ENCODE measurements at regions not wholly inside any gene's neighbourhood (a gene's known extent, or its start where the extent isn't known, plus 50 kb on each side); places are given as distances from the start of the nearest gene placed in this dataset.
"Not testable (repeated sequence)": the region's sequence is repeated elsewhere in the genome, so short reads cannot be mapped to it uniquely, and the experiment has no call there.

DNA sequence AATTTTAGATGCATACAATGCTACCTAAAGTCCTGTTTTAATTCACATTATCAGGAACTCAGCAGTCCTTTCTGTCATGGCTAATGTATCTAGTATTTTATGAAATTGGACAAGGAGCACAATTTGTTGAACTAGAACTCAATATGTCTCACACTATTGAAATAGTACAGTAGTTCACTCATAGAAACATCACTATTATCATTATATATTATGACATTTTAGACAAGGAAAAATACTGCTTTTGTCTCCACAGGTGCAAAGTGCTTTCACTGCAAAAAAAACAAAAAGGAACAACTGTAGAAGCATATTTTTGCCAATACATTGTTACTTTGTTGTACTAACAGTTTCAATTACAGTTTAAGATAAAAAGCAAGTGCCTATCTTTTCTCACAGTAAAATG, 419.2 kb upstream of the CDH19 start:
- DNase-seq: no peak

DNA sequence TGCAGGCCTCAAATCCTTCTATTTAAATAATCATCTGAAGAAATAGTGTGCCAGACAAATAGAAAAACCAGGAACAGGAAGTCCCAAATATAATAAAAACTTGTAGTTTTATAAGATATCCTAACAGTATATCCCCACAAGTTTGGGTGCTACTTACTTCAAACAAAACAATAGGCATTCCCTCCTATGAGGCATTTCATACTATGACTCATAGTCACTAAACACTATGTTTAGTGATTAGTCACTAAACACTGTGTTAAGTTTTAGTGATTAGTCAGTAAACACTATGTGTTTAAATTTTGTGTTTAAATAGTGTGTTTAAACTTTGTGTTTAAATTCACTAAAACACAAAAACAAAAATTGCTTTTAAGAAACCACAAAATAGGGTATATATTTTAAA, 407.0 kb upstream of the CDH19 start:
- DNase-seq: no peak

DNA sequence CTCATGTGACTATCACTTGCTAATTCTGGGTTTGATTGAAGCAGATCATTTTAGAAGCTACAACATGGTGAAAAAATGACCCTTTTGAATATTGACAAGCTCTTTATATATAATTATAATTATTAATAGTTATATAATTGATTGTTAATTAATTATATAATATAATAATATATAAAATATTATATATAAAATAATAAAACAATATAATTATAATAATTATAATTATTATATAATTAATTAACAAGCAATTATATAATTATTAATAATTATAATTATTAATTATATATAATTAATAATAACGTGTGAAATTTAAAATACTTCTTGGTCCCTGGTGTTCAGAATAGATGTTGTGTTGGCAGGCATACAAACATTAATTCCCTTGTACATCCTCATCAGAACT, 404.1 kb upstream of the CDH19 start:
- DNase-seq: no peak

DNA sequence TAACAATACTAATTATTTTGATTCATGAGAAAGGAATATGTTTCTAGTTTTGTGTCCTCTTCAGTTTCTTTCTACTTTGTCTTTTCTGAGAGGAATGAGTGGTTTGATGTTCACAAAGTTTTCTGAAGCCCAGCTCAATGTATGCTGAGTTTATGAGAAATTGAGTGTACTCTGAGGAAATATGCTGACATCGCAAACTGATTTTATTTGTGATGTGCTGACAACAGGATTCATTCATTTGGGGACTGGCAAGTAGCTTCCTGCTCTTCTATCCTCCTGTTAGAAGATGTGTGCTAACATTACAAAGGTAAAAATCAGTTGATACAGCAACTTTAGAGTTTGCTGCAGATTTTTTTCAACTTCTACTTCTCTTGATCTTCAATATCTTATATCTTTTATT, 403.2 kb upstream of the CDH19 start:
- no peak for DNase-seq

DNA sequence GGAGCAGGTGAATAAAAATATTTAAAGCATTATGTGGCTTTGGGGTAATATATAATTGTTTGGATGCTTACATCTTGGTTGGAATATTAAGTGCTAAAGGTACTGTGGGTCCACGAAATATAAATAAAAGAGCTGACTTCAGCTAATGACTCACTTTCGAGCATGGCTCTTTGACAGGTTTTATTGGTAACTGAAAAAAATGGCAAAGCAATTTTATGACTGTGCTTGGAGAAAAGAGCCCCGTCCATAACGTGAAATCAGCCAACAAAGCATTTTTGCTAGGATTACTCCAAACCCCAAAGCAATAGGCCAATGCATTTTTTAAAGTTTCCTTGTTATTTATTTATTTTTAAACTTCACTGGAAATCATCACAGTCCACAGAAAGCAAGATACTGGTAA, 397.2 kb upstream of the CDH19 start:
- DNase-seq: no peak

DNA sequence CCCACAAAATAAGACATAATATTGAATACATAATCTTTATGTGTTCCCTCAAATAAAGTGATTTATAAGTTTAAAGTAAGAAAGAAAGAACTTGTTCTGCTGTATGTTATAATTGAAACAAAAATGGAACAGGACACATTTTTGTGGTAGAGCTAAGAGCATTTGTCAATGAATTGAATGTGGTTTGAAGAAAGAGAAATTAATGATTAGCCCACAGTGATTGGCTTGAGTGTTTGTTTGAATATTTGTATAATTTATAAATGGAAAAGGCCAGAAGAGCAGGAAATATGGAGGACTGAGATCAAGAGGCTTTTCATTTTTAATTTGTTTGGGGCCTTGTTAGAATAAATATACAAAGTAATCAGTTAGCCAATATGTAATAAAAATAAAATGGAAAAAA, 395.1 kb upstream of the CDH19 start:
- DNase-seq: no peak

DNA sequence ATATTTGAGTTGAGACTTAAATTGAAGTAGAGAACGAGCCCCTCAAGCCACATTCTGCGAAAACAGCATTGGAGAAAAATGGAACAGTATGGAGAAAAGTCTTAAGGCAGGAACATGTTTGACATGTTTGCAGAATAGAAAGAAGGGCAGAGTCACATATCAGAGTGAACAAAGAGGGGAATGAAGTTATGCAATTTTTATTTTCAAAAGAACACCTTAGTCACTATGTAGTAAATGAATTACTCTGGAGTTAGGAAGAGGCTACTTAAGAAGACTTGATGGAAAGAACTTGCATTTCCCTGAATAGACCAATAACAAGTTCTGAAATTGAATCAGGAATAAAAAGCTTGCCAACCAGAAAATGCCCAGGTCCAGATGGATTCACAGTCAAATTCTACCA, 391.4 kb upstream of the CDH19 start:
- DNase-seq: no peak

DNA sequence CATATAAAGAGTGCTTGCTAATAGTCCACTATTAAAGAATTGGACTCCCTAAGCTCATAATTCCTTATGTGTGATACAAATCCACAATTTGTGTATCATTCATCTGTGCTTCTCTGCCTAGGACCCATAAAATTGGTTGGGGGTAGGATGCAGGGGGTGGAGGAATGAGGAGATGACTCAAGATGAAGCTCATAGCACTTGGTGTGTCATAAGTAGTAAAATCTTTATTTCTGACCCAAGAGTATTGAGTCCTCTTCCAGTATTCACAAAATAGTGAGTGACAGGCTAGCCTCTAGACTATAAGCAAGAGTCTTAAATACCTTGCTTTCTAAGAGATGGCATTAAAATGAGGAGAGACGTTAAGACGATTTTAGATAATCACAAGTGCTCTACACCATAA, 390.9 kb upstream of the CDH19 start:
- DNase-seq: no peak

DNA sequence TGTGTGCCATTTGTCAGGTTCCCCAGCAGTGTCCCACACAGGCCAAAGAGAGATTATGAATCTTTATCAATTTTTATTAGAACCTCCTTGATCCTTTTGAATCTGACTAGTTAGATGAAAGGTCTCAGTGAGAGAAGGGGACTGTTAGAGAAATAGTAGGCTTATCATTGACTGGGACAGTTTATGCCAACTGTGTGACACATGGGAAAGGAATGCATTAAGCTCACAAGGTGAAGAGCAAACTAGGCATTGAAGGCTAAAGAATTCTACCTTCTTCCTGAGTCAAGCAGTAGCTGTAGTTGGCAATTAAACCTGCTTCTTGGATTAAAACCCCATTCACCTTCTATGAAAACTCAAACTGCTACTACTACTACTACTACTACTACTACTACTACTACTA, 389.6 kb upstream of the CDH19 start:
- DNase-seq: no peak

DNA sequence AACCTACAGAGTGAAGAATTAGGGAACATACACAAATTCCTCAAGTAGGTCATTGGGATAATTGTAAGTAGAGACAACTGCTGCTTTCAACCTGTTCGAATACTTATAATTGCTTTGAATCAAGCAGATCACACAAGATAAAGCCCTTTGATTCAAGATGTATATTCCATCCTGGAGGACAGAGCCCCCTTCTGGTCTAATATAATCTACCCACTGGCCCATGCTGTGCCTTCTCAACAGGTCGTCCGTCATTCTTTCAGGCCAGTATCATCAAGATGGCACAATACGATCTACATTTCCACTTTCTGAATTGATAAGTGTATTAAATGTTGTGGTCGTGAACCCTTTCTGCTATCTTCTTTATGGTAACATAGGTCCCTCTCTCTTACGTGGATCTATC, 387.0 kb upstream of the CDH19 start:
- DNase-seq: no peak

DNA sequence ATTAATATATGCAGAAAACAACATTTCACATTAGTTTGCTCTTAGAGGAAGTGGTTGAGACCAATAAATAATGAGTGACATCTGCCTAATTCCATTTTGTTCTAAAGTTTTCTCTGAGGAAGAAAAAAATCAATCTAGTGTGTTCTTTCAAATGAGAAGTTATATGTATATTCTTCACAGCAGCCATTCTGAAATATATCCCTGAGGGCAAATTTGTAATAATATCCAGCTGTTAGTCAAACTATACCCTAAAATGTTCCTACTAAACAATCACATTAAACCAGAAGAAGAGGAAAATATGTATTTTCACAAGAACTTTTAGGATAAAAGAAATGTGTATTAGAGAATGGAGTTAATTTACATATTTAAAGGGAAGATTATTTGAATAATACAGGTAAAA, 375.1 kb upstream of the CDH19 start:
- no peak for DNase-seq

DNA sequence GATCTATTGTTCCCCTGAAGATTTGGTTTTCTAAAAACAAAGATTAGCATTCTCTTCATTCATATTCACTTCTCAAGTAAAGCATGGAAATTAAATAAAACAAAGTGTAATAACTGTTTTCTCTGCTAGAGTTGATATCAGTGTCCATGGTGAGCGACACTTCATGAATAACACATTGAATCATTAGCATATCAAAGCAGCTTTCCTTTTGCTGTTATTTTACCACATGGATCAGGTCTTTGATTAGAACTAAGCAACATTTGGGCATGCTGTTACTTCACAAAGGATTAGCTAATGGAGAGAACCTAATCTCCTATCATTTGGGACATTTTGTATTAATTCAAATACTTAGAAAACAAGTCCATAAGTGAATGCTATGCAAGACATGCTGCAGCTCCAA, 368.8 kb upstream of the CDH19 start:
- DNase-seq: peak in 1 of 58 donors; percentile 3

DNA sequence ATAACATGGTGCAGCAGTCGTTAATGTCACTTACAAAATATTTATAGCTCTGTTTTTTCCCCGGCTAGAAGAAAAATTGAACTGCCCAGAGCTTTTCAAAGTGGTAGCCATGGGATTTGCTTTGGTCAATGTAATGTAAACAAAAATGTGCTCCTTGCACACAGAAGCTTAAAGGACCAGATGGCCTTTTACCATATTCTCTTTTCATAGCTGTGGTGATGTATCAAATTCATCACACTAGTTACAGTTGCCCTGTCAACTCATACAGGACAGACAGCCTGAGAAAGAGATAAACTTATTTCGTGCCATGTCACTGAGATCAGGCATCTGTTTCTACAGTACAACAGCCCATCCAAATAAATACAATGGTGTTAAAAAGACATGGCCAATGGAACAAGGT, 368.1 kb upstream of the CDH19 start:
- DNase-seq: no peak

DNA sequence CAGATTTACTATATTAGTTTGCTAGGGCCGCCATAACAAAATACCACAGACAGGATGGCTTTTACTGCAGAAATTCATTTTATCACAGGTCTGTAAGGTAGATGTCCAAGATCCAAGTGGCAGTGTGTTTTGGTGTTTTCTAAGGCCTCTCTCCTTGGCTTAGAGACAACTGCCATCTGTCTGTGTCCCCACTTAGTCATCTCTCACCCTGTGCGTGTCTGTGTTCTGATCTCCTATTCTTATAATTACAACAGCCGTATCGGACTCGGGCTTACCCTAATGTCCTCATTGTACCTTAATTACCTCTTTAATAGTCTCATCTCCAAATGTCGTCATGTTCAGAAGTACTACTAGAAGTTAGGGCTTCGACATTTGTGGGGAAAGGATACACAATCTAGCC, 362.3 kb upstream of the CDH19 start:
- no peak for DNase-seq

DNA sequence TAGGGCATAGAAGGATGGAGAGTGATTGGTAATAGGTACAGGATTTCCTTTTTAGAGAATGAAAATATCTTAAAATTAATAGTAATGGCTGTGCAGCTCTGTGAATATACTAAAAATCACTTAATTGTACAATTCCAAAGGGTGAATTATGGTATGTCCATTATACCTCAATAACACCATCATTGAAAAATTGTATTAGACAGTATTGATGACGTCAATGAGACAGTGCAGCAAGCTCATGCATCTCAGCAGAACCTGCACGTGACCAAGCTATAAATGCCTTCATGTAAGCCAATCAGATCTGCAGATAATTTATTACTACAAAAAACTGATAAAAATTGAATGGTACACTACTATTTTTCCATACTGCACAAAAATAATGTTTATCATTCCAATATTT, 354.4 kb upstream of the CDH19 start:
- DNase-seq: no peak

DNA sequence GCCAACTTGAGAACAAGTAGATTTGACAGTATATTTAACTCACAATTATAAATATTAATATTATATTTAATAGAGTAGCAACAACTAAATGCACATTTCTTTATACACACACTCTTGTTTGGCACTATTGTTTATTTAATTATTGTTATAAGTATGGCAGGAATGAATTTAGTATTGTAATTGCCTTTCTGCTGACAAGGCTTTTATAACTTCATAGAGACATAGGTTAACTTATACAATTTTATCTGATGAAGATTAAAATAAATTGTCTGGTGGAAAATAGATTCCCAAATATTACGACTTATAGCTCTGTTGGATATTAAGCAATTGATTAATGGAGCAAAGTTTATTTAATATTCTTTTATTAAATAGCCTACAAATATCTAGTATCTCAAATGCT, 347.9 kb upstream of the CDH19 start:
- no peak for DNase-seq

DNA sequence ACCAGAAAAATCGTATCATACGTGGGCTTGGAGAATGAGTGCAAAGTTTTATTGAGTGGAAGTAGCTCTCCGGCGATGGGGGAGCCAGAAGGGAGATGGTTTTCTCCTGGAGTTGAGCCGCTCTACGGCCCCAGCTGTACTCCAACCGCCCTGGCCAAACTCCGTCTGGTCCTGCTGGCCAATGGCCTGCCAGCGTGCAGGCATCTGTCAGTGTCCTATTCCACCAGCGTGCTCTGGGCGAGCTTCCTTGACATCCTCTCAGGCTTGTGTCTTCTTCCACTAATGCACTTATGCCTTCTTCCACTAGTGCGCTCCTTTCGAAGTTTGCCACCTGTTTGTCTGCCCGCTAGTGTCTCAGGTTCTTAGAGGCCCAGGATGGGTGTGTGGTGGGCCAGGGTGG, 345.5 kb upstream of the CDH19 start:
- DNase-seq: no peak

DNA sequence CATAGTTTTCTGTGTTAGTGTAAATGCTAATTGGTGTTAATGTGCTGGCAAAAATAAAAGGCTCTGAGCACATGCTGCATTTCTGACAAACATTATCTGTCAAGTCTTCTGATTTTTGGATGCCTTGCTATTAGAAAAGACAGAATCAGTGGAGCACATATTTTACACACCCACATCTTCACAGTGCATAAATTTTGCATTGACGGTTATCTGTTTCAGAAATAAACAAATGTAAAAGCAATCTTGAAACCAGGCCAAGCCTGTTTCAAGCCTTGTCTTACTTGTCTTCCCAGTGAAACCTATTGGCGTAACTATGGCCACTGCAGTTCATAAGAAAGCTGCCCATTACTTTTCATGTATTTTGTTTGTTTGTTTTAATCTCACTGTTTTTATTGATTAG, 333.7 kb upstream of the CDH19 start:
- DNase-seq: no peak

DNA sequence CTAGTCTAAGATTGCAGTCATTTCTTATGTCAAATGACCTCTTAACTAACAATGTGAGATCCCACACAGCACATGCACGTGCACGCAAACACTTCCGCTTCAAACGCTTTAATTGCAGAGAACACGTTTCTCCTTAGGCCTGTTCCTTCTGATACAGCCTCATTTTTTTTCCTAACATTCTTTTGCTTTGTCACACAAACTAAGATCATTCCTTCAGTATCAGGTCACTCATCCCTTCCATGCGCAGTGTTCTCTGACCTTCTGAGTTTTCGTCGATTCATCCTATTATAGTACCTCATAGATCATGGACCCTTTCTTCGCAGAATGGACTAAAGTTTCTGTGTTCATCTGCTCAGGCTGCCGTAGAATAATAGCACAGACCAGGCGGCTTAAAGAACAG, 327.1 kb upstream of the CDH19 start:
- no peak for DNase-seq

DNA sequence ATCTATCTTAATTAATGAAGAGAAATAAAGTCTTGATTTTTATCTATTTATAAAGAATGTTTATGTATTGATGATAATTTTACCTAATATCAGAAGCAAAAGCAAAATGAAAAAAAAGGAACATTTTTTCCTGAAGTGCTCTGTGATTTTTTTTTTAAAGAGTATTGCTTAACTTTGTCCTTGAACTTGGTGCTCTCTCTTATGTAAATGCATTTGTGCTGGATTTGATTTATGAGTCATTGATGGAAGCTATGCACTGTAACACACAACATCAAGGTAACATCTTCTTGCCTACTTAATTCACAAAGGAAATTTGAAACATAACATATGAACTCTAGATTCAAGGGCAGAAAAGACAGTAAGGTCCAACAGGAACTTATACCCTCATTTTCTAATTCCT, 312.9 kb upstream of the CDH19 start:
- DNase-seq: no peak

DNA sequence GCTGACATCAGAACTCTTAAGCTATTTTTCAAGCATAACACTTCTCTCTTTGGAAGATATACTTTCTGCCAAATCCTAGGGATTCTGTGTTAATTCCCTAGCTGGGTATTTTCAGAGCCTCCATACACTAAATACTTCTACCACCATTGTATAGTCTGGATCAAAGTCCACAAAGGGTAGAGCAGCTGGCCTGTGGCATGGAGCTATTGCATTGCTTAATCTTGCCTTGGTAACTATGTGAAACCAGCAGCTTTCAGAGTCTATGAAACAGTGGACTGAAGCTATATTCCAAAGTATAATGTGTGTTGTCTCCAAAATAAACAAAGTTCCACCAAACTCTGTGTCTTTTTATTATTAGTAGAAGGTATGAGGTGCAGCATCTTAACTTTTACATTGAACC, 296.9 kb upstream of the CDH19 start:
- DNase-seq: no peak

DNA sequence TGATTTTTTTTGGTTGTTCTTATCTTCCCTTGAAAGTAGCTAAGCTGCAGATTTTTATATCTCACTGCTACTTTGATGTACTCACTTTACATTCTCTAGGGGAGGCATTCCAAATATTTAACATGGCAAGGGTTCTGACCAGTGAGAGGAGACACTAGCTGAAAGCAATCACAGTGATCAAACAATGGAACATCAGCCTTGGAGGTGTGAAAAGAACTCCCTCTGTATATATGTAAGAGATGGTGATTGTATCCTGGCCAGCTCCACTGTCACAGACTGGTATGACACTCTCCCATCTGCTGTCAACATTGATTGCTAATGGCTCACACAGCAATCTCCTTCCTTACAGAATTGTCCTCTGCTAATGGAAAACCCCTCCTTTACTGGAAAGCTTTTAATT, 291.7 kb upstream of the CDH19 start:
- DNase-seq: no peak

DNA sequence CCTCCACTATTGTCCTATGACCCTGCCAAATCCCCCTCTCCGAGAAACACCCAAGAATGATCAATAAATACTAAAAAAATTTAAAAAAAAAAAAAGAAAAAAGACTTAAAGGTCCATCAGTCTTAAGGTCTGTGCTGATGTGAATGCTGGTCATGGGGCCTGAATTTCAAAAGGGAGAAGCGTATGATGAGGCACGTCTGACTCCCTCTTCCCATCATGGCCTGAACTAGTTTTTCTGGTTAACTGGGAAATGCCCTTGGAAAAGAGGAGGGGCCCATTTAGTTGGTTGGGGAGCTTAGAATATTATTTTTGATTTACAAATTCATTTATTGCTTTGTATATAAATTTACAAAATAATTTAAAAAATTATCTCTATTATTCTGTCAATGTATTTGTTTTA, 291.0 kb upstream of the CDH19 start:
- DNase-seq: no peak

DNA sequence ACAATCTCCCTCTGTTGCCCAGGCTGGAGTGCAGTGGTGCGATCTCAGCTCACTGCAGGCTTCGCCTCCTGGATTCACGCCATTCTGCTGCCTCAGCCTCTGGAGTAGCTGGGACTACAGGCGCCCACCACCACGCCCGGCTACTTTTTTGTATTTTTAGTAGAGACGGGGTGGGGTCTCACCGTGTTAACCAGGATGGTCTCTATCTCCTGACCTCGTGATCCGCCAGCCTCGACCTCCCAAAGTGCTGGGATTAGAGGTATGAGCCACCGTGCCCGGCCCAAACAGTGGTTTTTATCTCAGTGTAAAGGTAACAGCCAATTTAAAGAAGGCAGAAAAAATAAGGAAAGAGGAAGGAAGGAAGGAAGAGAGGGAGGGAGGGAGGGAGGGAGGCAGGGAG, 288.5 kb upstream of the CDH19 start:
- not testable (repeated sequence) for DNase-seq
